Adrenal gland (tissue), 5 donors: ENCODE measurements at regions not wholly inside any gene's neighbourhood (a gene's known extent, or its start where the extent isn't known, plus 50 kb on each side); places are given as distances from the start of the nearest gene placed in this dataset.

Experiments used
- CTCF ChIP-seq, 6 experiments: fragments of 450-650 bp in 4 of 6; fragments of 200-600 bp in 2 of 6; sonication (generic) in 1 of 6; IDR thresholded peaks; 1 replicate in 5 of 6; 2 replicates in 1 of 6; pipeline versions ENCODE4 v1.5.1 to v1.8.0; 2016 to 2021; ENCODE audit warnings: antibody characterized with exemption in 6 of 6, mild to moderate bottlenecking in 2 of 6, moderate library complexity in 1 of 6
- POLR2A ChIP-seq, 2 donors: fragments of 450-650 bp; IDR thresholded peaks; one replicate each; pipeline ENCODE4 v1.6.1; 2017; ENCODE audit warnings: antibody characterized with exemption in 2 of 2, mild to moderate bottlenecking in 2 of 2, moderate library complexity in 1 of 2
- donor health status: DM: no; HTN: no; CAD: no.

GRCh38 chr7:21367081-21367480 is 60.8 kb upstream of the SP4 start:
- TF ChIP-seq CTCF (IDR thresholded peaks at IDR 0.05) (no peak), POLR2A (IDR thresholded peaks at IDR 0.05) (no peak)
